Cardiac fibroblast (primary cell): ENCODE measurements at regions not wholly inside any gene's neighbourhood (a gene's known extent, or its start where the extent isn't known, plus 50 kb on each side); places are given as distances from the start of the nearest gene placed in this dataset.

ENCODE experiments used
- DNase-seq, 2 donors: peaks; one replicate each; pipeline versions ENCODE4 v3.0.0 to v3.0.0-alpha.2; 2010; ENCODE audit warnings: low read depth in 2 of 2
- H3K4me3 ChIP-seq, 2 donors: replicated peaks in 1 of 2; 1 replicate in 1 of 2; 2 replicates in 1 of 2; pipeline ENCODE4 v1.5.1; 2011; ENCODE audit warnings: low read depth in 2 of 2, low read length in 2 of 2, mild to moderate bottlenecking in 2 of 2, moderate library complexity in 1 of 2
- TF ChIP-seq, protein P1 (sequence below): IDR thresholded peaks from one replicate; pipeline ENCODE4 v1.5.1; 2011; ENCODE audit warnings: low read depth, mild to moderate bottlenecking, low read length, inconsistent platforms

DNA sequence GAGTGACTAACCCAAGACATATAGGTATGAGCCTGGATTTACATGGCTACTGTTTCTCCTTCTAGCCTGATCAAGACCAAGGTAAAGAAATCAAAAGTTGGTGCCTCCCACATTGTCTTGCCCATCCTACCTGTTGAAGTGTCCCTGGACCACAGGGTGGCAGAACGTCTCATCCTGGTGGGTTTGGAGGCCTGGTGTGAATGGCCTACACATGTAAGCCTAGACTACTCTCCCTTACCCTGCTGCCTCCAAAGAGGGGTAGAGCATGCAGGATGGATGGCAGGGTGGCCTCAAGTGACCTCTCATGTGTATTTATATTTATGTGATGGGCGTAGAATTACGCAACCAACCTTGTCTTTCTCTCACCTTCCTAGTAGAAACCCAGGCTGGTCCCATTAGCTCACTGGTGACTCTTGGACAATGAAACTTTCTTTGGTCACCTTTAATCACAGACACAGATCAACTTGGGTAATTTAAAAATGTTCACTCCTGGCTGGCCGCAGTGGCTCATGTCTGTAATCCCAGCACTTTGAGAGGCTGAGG, 73.3 kb upstream of the SOD3 start:
- DNase-seq, result no peak
- no peak overlapping the region for H3K4me3 ChIP-seq
- TF ChIP-seq, protein P1, sequence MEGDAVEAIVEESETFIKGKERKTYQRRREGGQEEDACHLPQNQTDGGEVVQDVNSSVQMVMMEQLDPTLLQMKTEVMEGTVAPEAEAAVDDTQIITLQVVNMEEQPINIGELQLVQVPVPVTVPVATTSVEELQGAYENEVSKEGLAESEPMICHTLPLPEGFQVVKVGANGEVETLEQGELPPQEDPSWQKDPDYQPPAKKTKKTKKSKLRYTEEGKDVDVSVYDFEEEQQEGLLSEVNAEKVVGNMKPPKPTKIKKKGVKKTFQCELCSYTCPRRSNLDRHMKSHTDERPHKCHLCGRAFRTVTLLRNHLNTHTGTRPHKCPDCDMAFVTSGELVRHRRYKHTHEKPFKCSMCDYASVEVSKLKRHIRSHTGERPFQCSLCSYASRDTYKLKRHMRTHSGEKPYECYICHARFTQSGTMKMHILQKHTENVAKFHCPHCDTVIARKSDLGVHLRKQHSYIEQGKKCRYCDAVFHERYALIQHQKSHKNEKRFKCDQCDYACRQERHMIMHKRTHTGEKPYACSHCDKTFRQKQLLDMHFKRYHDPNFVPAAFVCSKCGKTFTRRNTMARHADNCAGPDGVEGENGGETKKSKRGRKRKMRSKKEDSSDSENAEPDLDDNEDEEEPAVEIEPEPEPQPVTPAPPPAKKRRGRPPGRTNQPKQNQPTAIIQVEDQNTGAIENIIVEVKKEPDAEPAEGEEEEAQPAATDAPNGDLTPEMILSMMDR, result no peak

DNA sequence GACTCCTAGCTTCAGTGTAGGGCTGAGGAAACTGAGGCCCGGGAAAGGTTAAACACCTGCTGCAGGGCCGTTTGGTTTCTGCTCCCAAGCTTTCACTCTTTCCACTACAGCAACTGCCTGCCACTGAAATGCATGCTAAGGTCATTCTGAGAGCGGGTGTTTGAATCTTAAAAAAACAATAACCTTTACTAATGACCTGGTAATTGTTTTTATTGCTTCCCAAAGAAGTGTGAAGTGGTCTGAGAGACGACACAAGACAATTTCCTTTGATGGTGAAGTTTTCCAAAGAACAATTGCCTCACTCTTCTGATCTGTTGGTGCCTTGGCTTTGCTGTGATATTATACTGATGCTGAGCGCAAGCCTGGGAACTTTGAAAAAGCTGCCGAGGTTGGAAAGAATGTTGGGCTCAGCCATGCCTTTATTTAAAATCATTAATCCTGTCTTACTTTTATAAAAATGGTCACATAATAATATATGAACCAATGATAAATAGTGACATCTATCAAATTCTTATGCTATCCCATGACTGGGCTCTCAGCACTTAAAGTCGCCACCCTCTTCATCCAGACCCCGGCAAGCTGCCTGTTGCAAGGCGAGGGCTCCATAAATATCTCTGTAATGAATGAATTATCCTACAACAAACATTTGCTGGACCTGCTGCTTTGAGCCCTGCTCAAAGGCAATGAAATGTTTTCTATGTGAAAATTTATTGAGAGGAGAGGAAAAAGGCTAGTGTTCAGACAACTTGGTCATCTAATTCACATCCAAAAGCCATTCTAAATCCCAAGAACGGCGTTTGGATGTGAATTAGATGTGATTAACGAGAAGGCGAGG, 67.8 kb upstream of the SOD3 start:
- no peak overlapping the region for H3K4me3 ChIP-seq
- DNase-seq, result no peak
- TF ChIP-seq, protein P1, result no peak

DNA sequence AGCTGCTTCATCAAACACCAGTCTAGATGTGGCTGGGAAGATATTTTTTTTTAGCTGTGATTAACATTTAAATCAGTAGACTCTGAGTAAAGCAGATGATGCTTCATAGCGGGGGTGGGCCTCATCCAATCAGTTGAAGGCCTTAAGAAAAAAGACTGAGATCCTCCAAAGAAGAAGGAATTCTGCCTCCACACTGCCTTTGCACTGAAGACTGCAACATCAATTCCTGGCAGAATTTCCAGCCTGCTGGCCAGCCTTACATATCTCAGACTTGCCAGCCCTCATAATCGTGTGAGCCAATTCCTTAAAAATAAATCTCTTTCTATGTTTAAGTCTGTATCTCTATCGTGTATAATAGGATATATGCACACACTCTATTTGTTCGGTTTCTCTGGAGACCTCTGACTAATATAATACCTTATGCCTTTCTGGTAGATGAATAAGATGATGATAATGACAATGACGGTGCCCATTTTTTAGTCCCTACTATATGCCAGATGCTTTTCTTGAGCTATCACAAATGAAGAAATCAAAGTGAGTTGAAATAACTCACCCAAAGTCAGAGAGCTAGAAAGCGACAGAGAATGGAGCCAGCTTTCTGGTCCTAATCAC, 66.1 kb upstream of the SOD3 start:
- no peak overlapping the region for H3K4me3 ChIP-seq
- TF ChIP-seq, protein P1, result no peak
- peak in 1 of 2 donors; percentile 42 for DNase-seq

DNA sequence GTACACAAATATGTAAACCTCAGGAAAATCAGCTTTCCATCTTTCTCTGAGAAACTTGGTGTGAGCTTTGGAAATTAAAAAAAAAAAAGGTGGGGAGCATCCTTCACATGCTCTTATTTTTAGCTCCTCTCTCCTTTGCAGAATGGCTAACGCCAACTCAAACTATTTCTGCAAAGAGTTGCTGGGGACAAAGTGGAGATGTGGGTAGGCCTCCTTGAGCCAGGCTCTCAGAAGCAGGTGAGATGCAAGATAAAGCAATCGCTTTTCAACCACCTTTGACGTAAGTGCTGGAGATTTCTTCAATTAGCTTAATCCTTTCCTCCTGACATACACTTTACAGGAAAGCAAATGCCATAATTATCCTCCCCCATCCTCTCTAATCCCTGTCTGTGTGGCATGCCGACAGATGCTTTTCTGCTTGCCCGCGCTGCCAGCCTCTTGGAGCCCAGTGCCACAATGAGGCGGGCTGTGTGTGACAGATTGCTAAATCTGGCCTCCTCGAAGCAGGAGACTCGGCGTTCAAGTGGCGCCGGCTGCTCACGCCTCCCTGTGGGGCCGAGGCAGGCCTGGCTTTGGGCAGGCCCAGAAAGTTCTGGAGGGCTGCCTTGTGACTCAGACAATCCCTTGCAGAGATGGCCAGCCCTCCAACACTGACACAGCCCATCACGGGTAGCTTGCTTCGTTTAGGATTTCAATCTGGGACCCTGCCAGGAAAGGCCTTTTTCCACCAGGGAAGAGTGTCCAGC, 64.9 kb upstream of the SOD3 start:
- TF ChIP-seq, protein P1, result no peak
- DNase-seq, result peak; percentile 7 to 71
- H3K4me3 ChIP-seq, result no peak overlapping the region

DNA sequence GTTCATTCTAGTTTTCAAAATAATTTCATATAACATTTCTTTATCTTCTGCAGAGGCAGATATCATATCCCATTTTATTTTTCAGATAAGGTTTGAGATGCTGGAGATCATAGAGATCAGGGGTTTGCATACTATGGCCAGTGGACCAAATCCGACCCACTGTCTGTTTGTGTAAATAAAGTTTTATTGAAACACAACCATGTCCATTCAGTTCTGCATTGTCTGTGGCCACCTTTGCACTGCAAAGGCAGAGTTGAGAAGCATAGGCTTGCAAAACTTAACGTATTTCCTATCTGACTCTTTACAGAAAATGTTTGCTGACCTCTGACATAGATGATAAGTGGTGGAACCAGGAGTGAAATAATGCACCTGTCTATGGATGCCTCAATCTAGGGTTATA, 63.9 kb upstream of the SOD3 start:
- no peak for DNase-seq
- TF ChIP-seq, protein P1, result no peak
- no peak overlapping the region for H3K4me3 ChIP-seq

DNA sequence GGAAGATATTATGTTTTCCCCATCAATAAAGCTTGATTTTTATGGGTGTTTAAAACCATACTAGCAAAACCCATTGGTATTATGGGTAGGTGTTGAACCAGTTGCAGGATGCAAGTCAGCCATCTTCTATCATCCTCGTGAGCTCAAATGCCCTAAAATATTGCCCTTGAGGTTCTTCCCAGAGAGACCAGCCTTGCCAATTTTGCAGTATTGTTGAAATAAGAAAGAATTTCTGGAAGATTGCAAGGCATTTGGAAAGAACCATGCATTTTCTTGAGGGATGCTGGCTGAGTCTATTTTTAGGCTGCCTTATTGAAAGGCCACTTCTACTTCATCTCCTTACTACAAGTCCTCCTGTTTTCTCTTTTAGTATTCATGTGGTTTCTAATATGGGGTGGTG, 60.9 kb upstream of the SOD3 start:
- no peak overlapping the region for H3K4me3 ChIP-seq
- TF ChIP-seq, protein P1, result no peak
- DNase-seq, result peak in 1 of 2 donors; percentile 57
